ENCODE measurements at regions not wholly inside any gene's neighbourhood (a gene's known extent, or its start where the extent isn't known, plus 50 kb on each side); places are given as distances from the start of the nearest gene placed in this dataset.

- no peaks in the 10 kb centered on the region for H3K27me3 Mint-ChIP-seq
- H3K4me1 Mint-ChIP-seq, result peaks cover 11% of the 10 kb centered on the region
- H3K36me3 Mint-ChIP-seq, result no peaks in the 10 kb centered on the region
- peaks cover 2% of the 10 kb centered on the region for H3K9me3 Mint-ChIP-seq
- peak; percentile 70 for ATAC-seq
- H3K4me3 Mint-ChIP-seq, result peak overlapping the region; percentile 70
- peak overlapping the region; percentile 68 for H3K27ac Mint-ChIP-seq
Observed at GRCh38 chr5:125199968-125200865, 453.8 kb upstream of the ZNF608 start.

GRCh38 chr5:125200866-125201373 is 454.5 kb upstream of the ZNF608 start:
- Mint-ChIP-seq H3K27me3 (no peaks in the 10 kb centered on the region), H3K36me3 (no peaks in the 10 kb centered on the region), H3K27ac (peak overlapping the region; percentile 68), H3K4me1 (peaks cover 11% of the 10 kb centered on the region), H3K4me3 (peak overlapping the region; percentile 70), H3K9me3 (peaks cover 2% of the 10 kb centered on the region)
- ATAC-seq, result no peak

DNA sequence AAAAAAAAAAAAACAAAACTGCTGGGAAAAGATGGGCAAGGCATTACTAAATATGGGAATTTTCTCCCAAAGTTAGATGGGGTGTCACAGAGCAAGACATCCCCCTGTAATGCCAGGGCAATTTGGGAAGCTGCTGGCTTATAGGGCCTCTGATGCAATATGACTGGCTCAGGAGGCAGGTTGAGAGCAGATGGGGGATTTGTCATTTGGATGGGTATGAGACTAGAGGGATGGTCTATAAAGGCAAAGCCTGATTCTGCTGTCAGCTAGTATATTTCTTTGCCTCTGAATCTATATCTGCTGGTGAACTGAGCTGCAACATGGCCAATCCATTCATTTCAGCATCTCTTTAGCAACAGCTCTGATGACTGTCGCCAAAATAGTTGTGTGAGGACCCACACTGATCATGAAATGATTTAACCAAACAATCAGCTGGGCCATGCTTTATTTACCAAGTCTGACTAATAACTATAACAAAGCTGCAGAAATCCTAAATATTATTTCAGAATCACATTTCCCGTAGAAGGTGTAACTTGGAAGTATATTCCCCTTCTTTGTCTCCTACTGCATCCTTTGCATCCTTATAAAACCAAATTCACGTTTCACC is 455.1 kb upstream of the ZNF608 start:
- no peak overlapping the region for H3K27ac Mint-ChIP-seq
- no peaks in the 10 kb centered on the region for H3K36me3 Mint-ChIP-seq
- peaks cover 11% of the 10 kb centered on the region for H3K4me1 Mint-ChIP-seq
- H3K4me3 Mint-ChIP-seq, result no peak overlapping the region
- ATAC-seq, result no peak
- H3K27me3 Mint-ChIP-seq, result no peaks in the 10 kb centered on the region
- H3K9me3 Mint-ChIP-seq, result peaks cover 2% of the 10 kb centered on the region

- no peak for ATAC-seq
- Mint-ChIP-seq H3K4me1 (peaks cover 11% of the 10 kb centered on the region), H3K27me3 (no peaks in the 10 kb centered on the region), H3K9me3 (peaks cover 2% of the 10 kb centered on the region), H3K4me3 (no peak overlapping the region), H3K36me3 (no peaks in the 10 kb centered on the region), H3K27ac (no peak overlapping the region)
Observed at GRCh38 chr5:125202353-125202752, 455.9 kb upstream of the ZNF608 start.

GRCh38 chr5:125202871-125203438 is 456.5 kb upstream of the ZNF608 start:
- ATAC-seq, result no peak
- Mint-ChIP-seq H3K27ac (no peak overlapping the region), H3K27me3 (no peaks in the 10 kb centered on the region), H3K4me1 (peaks cover 11% of the 10 kb centered on the region), H3K9me3 (peaks cover 2% of the 10 kb centered on the region), H3K36me3 (no peaks in the 10 kb centered on the region), H3K4me3 (no peak overlapping the region)

- no peak overlapping the region for H3K27ac Mint-ChIP-seq
- no peak for ATAC-seq
- H3K9me3 Mint-ChIP-seq, result peaks cover 2% of the 10 kb centered on the region
- H3K27me3 Mint-ChIP-seq, result no peaks in the 10 kb centered on the region
- H3K4me1 Mint-ChIP-seq, result peaks cover 11% of the 10 kb centered on the region
- H3K4me3 Mint-ChIP-seq, result no peak overlapping the region
- H3K36me3 Mint-ChIP-seq, result no peaks in the 10 kb centered on the region
Observed at GRCh38 chr5:125203912-125204311, 457.5 kb upstream of the ZNF608 start.

- no peak for ATAC-seq
- H3K4me3 Mint-ChIP-seq, result no peak overlapping the region
Observed at GRCh38 chr5:125205601-125206225, 459.3 kb upstream of the ZNF608 start.

DNA sequence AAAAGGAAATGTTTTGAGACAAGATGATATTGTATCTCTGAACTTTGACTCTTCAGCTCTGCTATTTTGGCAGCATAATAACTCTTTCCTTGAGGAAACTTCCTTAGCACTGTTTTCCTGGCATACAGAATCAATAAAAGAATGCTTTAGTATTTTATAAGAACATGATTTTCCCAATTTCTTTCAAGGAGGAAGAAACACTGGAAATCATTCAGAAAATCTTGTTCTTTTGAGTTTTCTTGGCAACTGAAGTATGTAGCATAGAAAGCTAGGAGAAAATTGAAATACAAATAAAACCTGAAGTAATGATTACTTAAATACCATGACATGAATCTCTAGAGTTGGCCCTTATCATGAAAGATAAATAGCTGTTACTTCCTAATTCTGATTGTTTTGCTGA is 461.4 kb upstream of the ZNF608 start:
- no peak overlapping the region for H3K27ac Mint-ChIP-seq
- H3K4me3 Mint-ChIP-seq, result no peak overlapping the region
- no peaks in the 10 kb centered on the region for H3K27me3 Mint-ChIP-seq
- H3K36me3 Mint-ChIP-seq, result no peaks in the 10 kb centered on the region
- no peak for ATAC-seq
- H3K4me1 Mint-ChIP-seq, result no peaks in the 10 kb centered on the region
- peaks cover 2% of the 10 kb centered on the region for H3K9me3 Mint-ChIP-seq

More at GRCh38 chr5:125205601-125206225, 459.3 kb upstream of the ZNF608 start:
- H3K4me1 Mint-ChIP-seq, result no peaks in the 10 kb centered on the region
- peaks cover 2% of the 10 kb centered on the region for H3K9me3 Mint-ChIP-seq
- H3K27me3 Mint-ChIP-seq, result no peaks in the 10 kb centered on the region
- no peaks in the 10 kb centered on the region for H3K36me3 Mint-ChIP-seq
- no peak overlapping the region for H3K27ac Mint-ChIP-seq

DNA sequence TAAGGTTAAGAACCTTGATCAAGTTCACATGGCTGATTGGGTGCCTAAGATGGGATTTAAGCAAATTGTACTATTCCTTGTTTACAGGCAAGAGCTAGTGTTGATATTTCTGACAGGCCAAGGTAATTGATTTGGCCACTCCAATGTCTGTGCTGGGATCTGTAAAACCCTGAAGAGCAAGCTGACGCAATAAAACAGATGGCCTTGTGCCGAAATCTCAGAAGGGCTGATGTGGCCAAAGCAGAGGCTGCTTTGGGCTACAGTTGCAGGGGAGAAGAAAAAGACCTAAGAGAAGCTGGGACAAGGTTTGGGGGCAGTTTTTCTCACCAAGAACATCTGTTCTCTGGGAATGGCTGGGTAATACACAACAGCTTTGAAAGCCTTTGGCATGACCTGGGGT is 463.2 kb upstream of the ZNF608 start:
- no peaks in the 10 kb centered on the region for H3K4me1 Mint-ChIP-seq
- H3K9me3 Mint-ChIP-seq, result no peaks in the 10 kb centered on the region
- no peak overlapping the region for H3K27ac Mint-ChIP-seq
- H3K4me3 Mint-ChIP-seq, result no peak overlapping the region
- H3K36me3 Mint-ChIP-seq, result no peaks in the 10 kb centered on the region
- no peak for ATAC-seq
- H3K27me3 Mint-ChIP-seq, result no peaks in the 10 kb centered on the region

GRCh38 chr5:125210242-125210947 is 464.0 kb upstream of the ZNF608 start:
- Mint-ChIP-seq H3K36me3 (no peaks in the 10 kb centered on the region), H3K27me3 (no peaks in the 10 kb centered on the region), H3K4me3 (no peak overlapping the region), H3K27ac (no peak overlapping the region), H3K9me3 (no peaks in the 10 kb centered on the region), H3K4me1 (no peaks in the 10 kb centered on the region)
- no peak for ATAC-seq

- H3K9me3 Mint-ChIP-seq, result no peaks in the 10 kb centered on the region
- H3K4me3 Mint-ChIP-seq, result no peak overlapping the region
- H3K4me1 Mint-ChIP-seq, result no peaks in the 10 kb centered on the region
- no peaks in the 10 kb centered on the region for H3K27me3 Mint-ChIP-seq
- no peaks in the 10 kb centered on the region for H3K36me3 Mint-ChIP-seq
- no peak overlapping the region for H3K27ac Mint-ChIP-seq
- no peak for ATAC-seq
Observed at GRCh38 chr5:125214080-125214479, 467.6 kb upstream of the ZNF608 start.

GRCh38 chr5:125215593-125215992 is 469.2 kb upstream of the ZNF608 start:
- peaks cover 3% of the 10 kb centered on the region for H3K9me3 Mint-ChIP-seq
- ATAC-seq, result no peak
- H3K36me3 Mint-ChIP-seq, result no peaks in the 10 kb centered on the region
- H3K27ac Mint-ChIP-seq, result no peak overlapping the region
- no peaks in the 10 kb centered on the region for H3K4me1 Mint-ChIP-seq
- H3K4me3 Mint-ChIP-seq, result no peak overlapping the region
- no peaks in the 10 kb centered on the region for H3K27me3 Mint-ChIP-seq

DNA sequence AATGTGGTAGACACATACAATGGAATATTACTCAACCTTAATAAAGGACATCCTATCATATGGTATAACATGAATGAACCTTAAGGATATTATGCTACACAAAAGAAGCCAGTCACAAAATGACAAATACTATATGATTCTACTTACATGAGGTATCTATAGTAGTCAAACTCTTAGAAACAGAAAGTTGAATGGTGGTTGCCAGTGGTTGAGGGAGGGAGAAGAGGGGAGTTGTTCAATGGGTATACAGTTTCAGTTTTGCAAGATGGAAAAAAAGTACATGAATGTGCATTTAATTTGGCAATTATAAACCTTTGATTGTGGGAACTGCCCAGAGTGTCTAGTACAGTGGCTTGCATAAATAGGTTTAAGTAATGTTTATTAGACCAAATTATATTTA is 473.3 kb upstream of the ZNF608 start:
- Mint-ChIP-seq H3K27ac (no peak overlapping the region), H3K9me3 (peaks cover 3% of the 10 kb centered on the region), H3K27me3 (no peaks in the 10 kb centered on the region), H3K4me1 (no peaks in the 10 kb centered on the region), H3K36me3 (no peaks in the 10 kb centered on the region), H3K4me3 (no peak overlapping the region)
- ATAC-seq, result no peak

- no peaks in the 10 kb centered on the region for H3K36me3 Mint-ChIP-seq
- no peak overlapping the region for H3K4me3 Mint-ChIP-seq
- no peaks in the 10 kb centered on the region for H3K4me1 Mint-ChIP-seq
- H3K9me3 Mint-ChIP-seq, result peaks cover 3% of the 10 kb centered on the region
- ATAC-seq, result no peak
- no peak overlapping the region for H3K27ac Mint-ChIP-seq
- H3K27me3 Mint-ChIP-seq, result no peaks in the 10 kb centered on the region
Observed at GRCh38 chr5:125220284-125220683, 473.8 kb upstream of the ZNF608 start.
